Stomach (tissue), 8 donors: ENCODE measurements at regions not wholly inside any gene's neighbourhood (a gene's known extent, or its start where the extent isn't known, plus 50 kb on each side); places are given as distances from the start of the nearest gene placed in this dataset.
A peak's percentile ranks its signal among the peaks of the same experiment; 100 is the strongest.

Experiments used
- DNase-seq, 2 donors: peaks; one replicate each; pipeline versions ENCODE4 v3.0.0 to v3.0.0-alpha.2; 2013 to 2019
- H3K27ac ChIP-seq, 5 donors: fragments of 200-600 bp in 4 of 5; sonication (generic) in 4 of 5; one replicate each; pipeline ENCODE4 v1.5.1; 2013 to 2019; ENCODE audit warnings: mild to moderate bottlenecking in 1 of 5, moderate library complexity in 1 of 5
- H3K27me3 ChIP-seq, 3 donors: fragments of 200-600 bp; sonication (generic); one replicate each; pipeline ENCODE4 v1.5.1; 2017 to 2019; ENCODE audit warnings: mixed run types in 1 of 3
- H3K36me3 ChIP-seq, 4 donors: fragments of 200-600 bp; sonication (generic); 1 replicate in 3 of 4; 2 replicates in 1 of 4; pipeline ENCODE4 v1.5.1; 2016 to 2019
- H3K4me1 ChIP-seq, 4 donors: fragments of 200-600 bp; sonication (generic); one replicate each; pipeline ENCODE4 v1.5.1; 2016 to 2019
- H3K4me3 ChIP-seq, 4 donors: fragments of 200-600 bp; sonication (generic) in 3 of 4; one replicate each; pipeline ENCODE4 v1.5.1; 2016 to 2019; ENCODE audit warnings: mild to moderate bottlenecking in 1 of 4
- H3K9me3 ChIP-seq, 4 donors: fragments of 200-600 bp; sonication (generic); one replicate each; pipeline ENCODE4 v1.5.1; 2016 to 2019
- CTCF ChIP-seq, 7 experiments: fragments of 450-650 bp in 4 of 7; fragments of 200-600 bp in 3 of 7; sonication (generic) in 3 of 7; IDR thresholded peaks; one replicate each; pipeline ENCODE4 v1.5.1; 2016 to 2019; ENCODE audit warnings: antibody characterized with exemption in 7 of 7, control low read depth in 2 of 7, mild to moderate bottlenecking in 1 of 7
- EP300 ChIP-seq: sonication (generic); formaldehyde crosslinking; IDR thresholded peaks from one replicate; pipeline ENCODE4 v1.6.1; 2017; ENCODE audit warnings: antibody characterized with exemption
- POLR2A ChIP-seq, 4 donors: fragments of 450-650 bp; IDR thresholded peaks; one replicate each; pipeline ENCODE4 v1.6.1; 2016; ENCODE audit warnings: antibody characterized with exemption in 4 of 4, control low read depth in 2 of 4, mild to moderate bottlenecking in 1 of 4, moderate library complexity in 1 of 4
- POLR2AphosphoS5 ChIP-seq, 3 donors: sonication (generic); formaldehyde crosslinking; IDR thresholded peaks; one replicate each; pipeline ENCODE4 v1.6.1; 2016; ENCODE audit warnings: antibody characterized with exemption in 3 of 3
- WGBS, 5 donors: extraction: QIAGEN DNeasy Blood & Tissue Kit in 3 of 5; methylation state at CpG; one replicate each; pipeline versions ENCODE4 v1.1.5 to v1.1.7; 2013 to 2018; 5-methylcytosine and 5-hydroxymethylcytosine counted together
- intact Hi-C: fragments of 100-400 bp; cut with DNase I; formaldehyde crosslinking; loops from one replicate; pipeline ENCODE4 v1.15.1; 2023; ENCODE audit warnings: low total_unique reads
- donor health status: healthy with polysubstance abuse.
- donor health status: Bipolar disorder and iron deficiency.
- donor health status: healthy.

GRCh38 chr9:89838621-89839020 lies 233.8 kb downstream of the GADD45G start:
- H3K4me1 ChIP-seq, result peaks cover 0 to 24% (median 5%) of the 10 kb centered on the region in 4 donors
- no peaks in the 10 kb centered on the region for H3K9me3 ChIP-seq
- 78 to 85% (median 83%) methylated on average over 6 of the region's 6 CpGs for whole genome bisulfite sequencing, 5 donors
- no peak for TF ChIP-seq CTCF (IDR thresholded peaks at IDR 0.05)
- no peak for TF ChIP-seq POLR2AphosphoS5 (IDR thresholded peaks at IDR 0.05)
- TF ChIP-seq EP300, result no peak
- no peak for TF ChIP-seq POLR2A (IDR thresholded peaks at IDR 0.05)
- intact Hi-C loops, result no loop called here
- no peak overlapping the region for H3K4me3 ChIP-seq
- H3K36me3 ChIP-seq, result no peaks in the 10 kb centered on the region
- H3K27ac ChIP-seq, result no peak overlapping the region
- DNase-seq, result no peak
- no peaks in the 10 kb centered on the region for H3K27me3 ChIP-seq

- Histone ChIP-seq H3K4me3 (no peak overlapping the region), H3K36me3 (no peaks in the 10 kb centered on the region), H3K27ac (no peak overlapping the region), H3K9me3 (no peaks in the 10 kb centered on the region), H3K4me1 (peaks cover 0 to 31% (median 10%) of the 10 kb centered on the region in 4 donors), H3K27me3 (no peaks in the 10 kb centered on the region)
- intact Hi-C loops, result no loop called here
- WGBS, 5 donors, result 46 to 55% (median 49%) methylated on average over 4 of the region's 4 CpGs
- peak in 1 of 2 donors; percentile 58 for DNase-seq
- TF ChIP-seq EP300 (no peak), POLR2AphosphoS5 (IDR thresholded peaks at IDR 0.05) (no peak)
Observed at GRCh38 chr9:89839449-89839848, 234.6 kb downstream of the GADD45G start.

GRCh38 chr9:89839952-89840351 lies 235.1 kb downstream of the GADD45G start:
- H3K27me3 ChIP-seq, result no peaks in the 10 kb centered on the region
- no peak overlapping the region for H3K27ac ChIP-seq
- peaks cover 0 to 34% (median 10%) of the 10 kb centered on the region in 4 donors for H3K4me1 ChIP-seq
- intact Hi-C loops, result no loop called here
- WGBS, 5 donors, result 52 to 70% (median 59%) methylated on average over 7 of the region's 7 CpGs
- H3K36me3 ChIP-seq, result no peaks in the 10 kb centered on the region
- DNase-seq, result no peak
- TF ChIP-seq CTCF (IDR thresholded peaks at IDR 0.05) (no peak), EP300 (no peak), POLR2AphosphoS5 (IDR thresholded peaks at IDR 0.05) (no peak), POLR2A (IDR thresholded peaks at IDR 0.05) (no peak)
- no peaks in the 10 kb centered on the region for H3K9me3 ChIP-seq
- no peak overlapping the region for H3K4me3 ChIP-seq

- no peak for DNase-seq
- Histone ChIP-seq H3K27me3 (no peaks in the 10 kb centered on the region), H3K9me3 (no peaks in the 10 kb centered on the region), H3K4me3 (no peak overlapping the region), H3K27ac (no peak overlapping the region), H3K36me3 (no peaks in the 10 kb centered on the region), H3K4me1 (peaks cover 0 to 40% (median 14%) of the 10 kb centered on the region in 4 donors)
- WGBS, 5 donors, result 91 to 97% (median 96%) methylated on average over 5 of the region's 5 CpGs
- TF ChIP-seq POLR2AphosphoS5 (IDR thresholded peaks at IDR 0.05) (no peak), EP300 (no peak), POLR2A (IDR thresholded peaks at IDR 0.05) (no peak), CTCF (IDR thresholded peaks at IDR 0.05) (no peak)
- intact Hi-C loops, result no loop called here
Observed at GRCh38 chr9:89841456-89841855, 236.6 kb downstream of the GADD45G start.

- TF ChIP-seq CTCF (IDR thresholded peaks at IDR 0.05), result no peak
- TF ChIP-seq POLR2AphosphoS5 (IDR thresholded peaks at IDR 0.05), result no peak
- TF ChIP-seq POLR2A (IDR thresholded peaks at IDR 0.05), result no peak
- TF ChIP-seq EP300, result no peak
- Histone ChIP-seq H3K9me3 (no peaks in the 10 kb centered on the region), H3K4me1 (peaks cover 0 to 40% (median 14%) of the 10 kb centered on the region in 4 donors), H3K27ac (no peak overlapping the region), H3K4me3 (no peak overlapping the region), H3K27me3 (no peaks in the 10 kb centered on the region), H3K36me3 (no peaks in the 10 kb centered on the region)
- peak; percentile 47 to 67 for DNase-seq
- intact Hi-C loops, result no loop called here
- WGBS, 5 donors, result 63 to 90% (median 83%) methylated on average over 6 to 8 of the region's 8 CpGs
Observed at GRCh38 chr9:89842267-89842768, 237.5 kb downstream of the GADD45G start.
